ENCODE measurements at regions not wholly inside any gene's neighbourhood (a gene's known extent, or its start where the extent isn't known, plus 50 kb on each side); places are given as distances from the start of the nearest gene placed in this dataset.

DNA sequence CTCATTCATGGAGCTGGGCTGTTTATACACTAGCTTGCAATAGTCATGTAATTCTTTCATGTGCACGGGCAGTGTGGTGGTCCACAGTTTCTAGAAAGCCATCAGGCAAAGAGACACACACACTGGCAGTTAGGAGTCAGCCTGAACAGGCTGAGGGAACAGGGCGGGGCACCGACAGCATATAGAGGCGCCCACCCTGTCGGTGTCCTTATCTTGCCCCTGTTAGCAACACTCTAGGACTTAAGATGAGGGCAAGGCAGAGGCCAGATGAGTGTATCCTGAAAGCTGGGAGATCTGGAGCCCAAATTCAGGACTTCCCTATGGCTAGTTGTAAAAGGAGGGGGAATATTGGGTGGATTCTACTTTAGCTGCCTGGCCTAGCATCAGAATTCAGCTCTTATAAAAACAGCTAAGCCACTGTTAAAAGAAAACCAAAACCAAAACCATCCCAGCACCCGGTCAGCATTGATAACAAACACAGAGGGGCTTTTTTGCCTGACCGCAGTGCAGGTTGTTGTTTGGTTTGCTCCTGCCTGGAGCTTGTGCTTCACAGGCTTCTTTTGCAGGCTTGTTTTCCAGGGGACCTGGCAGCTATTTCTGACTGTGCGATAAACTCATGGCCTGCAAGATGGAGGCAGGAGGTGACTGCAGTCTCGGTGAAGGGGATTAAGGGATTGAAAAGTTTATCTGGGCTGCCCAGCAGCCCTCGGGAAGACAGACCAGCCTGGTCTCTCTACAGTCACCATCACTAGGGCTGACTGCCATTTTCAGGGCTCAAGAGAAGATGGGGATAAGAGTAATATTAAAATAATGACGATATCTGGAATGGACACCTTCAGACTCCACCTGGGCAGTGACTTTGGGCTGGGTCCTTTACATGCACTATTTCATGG is 638.9 kb downstream of the MID1IP1 start:
- no peak overlapping the region for H2AFZ ChIP-seq (ENCODE audit: control insufficient read depth, low read length)
- no peaks in the 10 kb centered on the region for H3K79me2 ChIP-seq (ENCODE audit: control insufficient read depth, insufficient read depth, low read length)
- H3K4me1 ChIP-seq (ENCODE audit: control insufficient read depth, extremely low read depth, insufficient read depth, low read length), result no peaks in the 10 kb centered on the region
- no peaks in the 10 kb centered on the region for H3K9me3 ChIP-seq (ENCODE audit: control insufficient read depth, low read depth, low read length)
- no peaks in the 10 kb centered on the region for H3K9me1 ChIP-seq (ENCODE audit: control insufficient read depth, extremely low read depth, insufficient read depth, low read length)
- no peaks in the 10 kb centered on the region for H4K20me1 ChIP-seq (ENCODE audit: control insufficient read depth, extremely low read depth, insufficient read depth, low read length)
- no peak overlapping the region for H3K9ac ChIP-seq (ENCODE audit: control insufficient read depth, extremely low read depth, insufficient read depth, low read length)
- H3K36me3 ChIP-seq (ENCODE audit: control insufficient read depth in 2 of 2, extremely low read depth in 1 of 2, insufficient read depth in 2 of 2, low read length in 2 of 2), result no peaks in the 10 kb centered on the region
- no peak overlapping the region for H3K4me2 ChIP-seq (ENCODE audit: control insufficient read depth, extremely low read depth, insufficient read depth, low read depth, low read length)
- no peak for FAIRE-seq
- TF ChIP-seq, protein P1, sequence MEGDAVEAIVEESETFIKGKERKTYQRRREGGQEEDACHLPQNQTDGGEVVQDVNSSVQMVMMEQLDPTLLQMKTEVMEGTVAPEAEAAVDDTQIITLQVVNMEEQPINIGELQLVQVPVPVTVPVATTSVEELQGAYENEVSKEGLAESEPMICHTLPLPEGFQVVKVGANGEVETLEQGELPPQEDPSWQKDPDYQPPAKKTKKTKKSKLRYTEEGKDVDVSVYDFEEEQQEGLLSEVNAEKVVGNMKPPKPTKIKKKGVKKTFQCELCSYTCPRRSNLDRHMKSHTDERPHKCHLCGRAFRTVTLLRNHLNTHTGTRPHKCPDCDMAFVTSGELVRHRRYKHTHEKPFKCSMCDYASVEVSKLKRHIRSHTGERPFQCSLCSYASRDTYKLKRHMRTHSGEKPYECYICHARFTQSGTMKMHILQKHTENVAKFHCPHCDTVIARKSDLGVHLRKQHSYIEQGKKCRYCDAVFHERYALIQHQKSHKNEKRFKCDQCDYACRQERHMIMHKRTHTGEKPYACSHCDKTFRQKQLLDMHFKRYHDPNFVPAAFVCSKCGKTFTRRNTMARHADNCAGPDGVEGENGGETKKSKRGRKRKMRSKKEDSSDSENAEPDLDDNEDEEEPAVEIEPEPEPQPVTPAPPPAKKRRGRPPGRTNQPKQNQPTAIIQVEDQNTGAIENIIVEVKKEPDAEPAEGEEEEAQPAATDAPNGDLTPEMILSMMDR (optimal IDR thresholded peaks at IDR 0.05 in 1 of 3, IDR thresholded peaks at IDR 0.05 in 1 of 3, conservative IDR thresholded peaks at IDR 0.05 in 1 of 3; ENCODE audit: extremely low read depth in 1 of 3, insufficient read depth in 2 of 3, low read length in 3 of 3), result no peak
- no peak for TF ChIP-seq EZH2 (IDR thresholded peaks at IDR 0.05; ENCODE audit: low read length)
- H3K27ac ChIP-seq (ENCODE audit: control insufficient read depth, insufficient read depth, low read length), result no peak overlapping the region
- DNase-seq (ENCODE audit: low read depth, low spot score), result no peak
- dilution Hi-C loops (cut with MboI; ENCODE audit: extremely low pct_ligation_motif_present, low sequenced_read_pairs), result no loop called here
- H3K27me3 ChIP-seq (ENCODE audit: control insufficient read depth, extremely low read depth, insufficient read depth, low read length), result no peaks in the 10 kb centered on the region
- H3K4me3 ChIP-seq (ENCODE audit: control insufficient read depth in 2 of 3, extremely low read depth in 1 of 3, insufficient read depth in 2 of 3, low read depth in 1 of 3, low read length in 3 of 3), result no peak overlapping the region

DNA sequence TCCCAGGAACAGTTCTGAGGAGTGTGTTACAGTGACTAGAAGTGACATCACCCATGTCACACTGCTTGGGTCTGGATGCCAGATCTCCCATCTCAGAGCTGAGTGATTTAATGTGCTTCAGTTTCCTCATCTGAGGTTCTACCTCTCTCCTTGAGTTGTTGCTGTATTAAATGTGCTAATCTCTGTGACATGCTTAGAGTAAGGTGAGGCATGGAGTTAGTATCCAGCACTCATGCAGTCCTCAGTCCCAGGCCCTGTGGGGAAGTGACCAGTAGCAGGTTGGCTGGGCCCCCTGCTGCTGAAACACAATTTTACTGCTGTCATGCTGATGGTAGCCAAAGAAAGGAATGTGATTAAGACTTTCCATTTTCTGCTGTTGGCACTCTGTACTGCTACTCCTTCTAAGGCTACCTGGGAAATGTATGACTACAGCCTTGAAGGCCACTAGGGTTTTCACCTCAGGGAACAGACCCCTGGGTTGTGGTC is 639.6 kb downstream of the MID1IP1 start:
- Histone ChIP-seq H3K9me3 (ENCODE audit: control insufficient read depth, low read depth, low read length) (no peaks in the 10 kb centered on the region), H3K36me3 (ENCODE audit: control insufficient read depth in 2 of 2, extremely low read depth in 1 of 2, insufficient read depth in 2 of 2, low read length in 2 of 2) (no peaks in the 10 kb centered on the region), H4K20me1 (ENCODE audit: control insufficient read depth, extremely low read depth, insufficient read depth, low read length) (no peaks in the 10 kb centered on the region), H3K4me1 (ENCODE audit: control insufficient read depth, extremely low read depth, insufficient read depth, low read length) (no peaks in the 10 kb centered on the region), H3K79me2 (ENCODE audit: control insufficient read depth, insufficient read depth, low read length) (no peaks in the 10 kb centered on the region), H3K27me3 (ENCODE audit: control insufficient read depth, extremely low read depth, insufficient read depth, low read length) (no peaks in the 10 kb centered on the region), H3K27ac (ENCODE audit: control insufficient read depth, insufficient read depth, low read length) (no peak overlapping the region), H2AFZ (ENCODE audit: control insufficient read depth, low read length) (no peak overlapping the region), H3K9ac (ENCODE audit: control insufficient read depth, extremely low read depth, insufficient read depth, low read length) (no peak overlapping the region), H3K4me3 (ENCODE audit: control insufficient read depth in 2 of 3, extremely low read depth in 1 of 3, insufficient read depth in 2 of 3, low read depth in 1 of 3, low read length in 3 of 3) (no peak overlapping the region), H3K9me1 (ENCODE audit: control insufficient read depth, extremely low read depth, insufficient read depth, low read length) (no peaks in the 10 kb centered on the region), H3K4me2 (ENCODE audit: control insufficient read depth, extremely low read depth, insufficient read depth, low read depth, low read length) (no peak overlapping the region)
- FAIRE-seq (no peak), DNase-seq (ENCODE audit: low read depth, low spot score) (no peak)
- dilution Hi-C loops (cut with MboI; ENCODE audit: extremely low pct_ligation_motif_present, low sequenced_read_pairs), result no loop called here
- TF ChIP-seq, protein P1 (optimal IDR thresholded peaks at IDR 0.05 in 1 of 3, IDR thresholded peaks at IDR 0.05 in 1 of 3, conservative IDR thresholded peaks at IDR 0.05 in 1 of 3; ENCODE audit: extremely low read depth in 1 of 3, insufficient read depth in 2 of 3, low read length in 3 of 3), result no peak
- no peak for TF ChIP-seq EZH2 (IDR thresholded peaks at IDR 0.05; ENCODE audit: low read length)

Data from keratinocyte (primary cell).